ENCODE measurements at regions not wholly inside any gene's neighbourhood (a gene's known extent, or its start where the extent isn't known, plus 50 kb on each side); places are given as distances from the start of the nearest gene placed in this dataset.

GRCh38 chr7:112540839-112541577, 60.2 kb downstream of the LSMEM1 start:
- Histone ChIP-seq H3K4me3 (ENCODE audit: insufficient read depth, low read length, poor library complexity, severe bottlenecking) (no peak overlapping the region), H2AFZ (ENCODE audit: low read depth, low read length, severe bottlenecking) (no peak overlapping the region), H3K27ac (ENCODE audit: low read depth, low read length) (no peak overlapping the region), H3F3A (ENCODE audit: insufficient read depth) (no peaks in the 10 kb centered on the region), H3K9ac (ENCODE audit: low read length) (no peak overlapping the region), H3K36me3 (ENCODE audit: low read length) (no peaks in the 10 kb centered on the region), H3K4me2 (ENCODE audit: low read depth, low read length, poor library complexity, severe bottlenecking) (no peak overlapping the region), H4K20me1 (ENCODE audit: low read depth, low read length) (no peaks in the 10 kb centered on the region), H3K9me2 (replicated peaks; ENCODE audit: insufficient read depth, low read length) (no peaks in the 10 kb centered on the region), H3K9me3 (ENCODE audit: insufficient read depth, low read length) (no peaks in the 10 kb centered on the region), H3K27me3 (ENCODE audit: low read length) (no peaks in the 10 kb centered on the region), H3K79me2 (ENCODE audit: insufficient read depth, low read length) (no peaks in the 10 kb centered on the region)
- TF ChIP-seq EZH2phosphoT487 (conservative IDR thresholded peaks at IDR 0.05; ENCODE audit: low read length) (no peak), CTCF (IDR thresholded peaks at IDR 0.05; ENCODE audit: insufficient read depth, low read length, poor library complexity, severe bottlenecking) (no peak)

- no peaks in the 10 kb centered on the region for H4K20me1 ChIP-seq (ENCODE audit: low read depth, low read length)
- no peaks in the 10 kb centered on the region for H3K27me3 ChIP-seq (ENCODE audit: low read length)
- no peak overlapping the region for H3K4me2 ChIP-seq (ENCODE audit: low read depth, low read length, poor library complexity, severe bottlenecking)
- no peaks in the 10 kb centered on the region for H3K9me3 ChIP-seq (ENCODE audit: insufficient read depth, low read length)
- TF ChIP-seq EZH2phosphoT487 (conservative IDR thresholded peaks at IDR 0.05; ENCODE audit: low read length) (no peak), CTCF (IDR thresholded peaks at IDR 0.05; ENCODE audit: insufficient read depth, low read length, poor library complexity, severe bottlenecking) (no peak)
- no peak overlapping the region for H3K9ac ChIP-seq (ENCODE audit: low read length)
- H3K36me3 ChIP-seq (ENCODE audit: low read length): no peaks in the 10 kb centered on the region
- H3K27ac ChIP-seq (ENCODE audit: low read depth, low read length): no peak overlapping the region
- no peaks in the 10 kb centered on the region for H3K9me2 ChIP-seq (replicated peaks; ENCODE audit: insufficient read depth, low read length)
- H3K79me2 ChIP-seq (ENCODE audit: insufficient read depth, low read length): no peaks in the 10 kb centered on the region
- H2AFZ ChIP-seq (ENCODE audit: low read depth, low read length, severe bottlenecking): no peak overlapping the region
- H3F3A ChIP-seq (ENCODE audit: insufficient read depth): no peaks in the 10 kb centered on the region
- no peak overlapping the region for H3K4me3 ChIP-seq (ENCODE audit: insufficient read depth, low read length, poor library complexity, severe bottlenecking)
Measured at GRCh38 chr7:112546723-112547513, 66.1 kb downstream of the LSMEM1 start.

GRCh38 chr7:112547916-112548315, 67.1 kb downstream of the LSMEM1 start:
- TF ChIP-seq EZH2phosphoT487 (conservative IDR thresholded peaks at IDR 0.05; ENCODE audit: low read length) (no peak), CTCF (IDR thresholded peaks at IDR 0.05; ENCODE audit: insufficient read depth, low read length, poor library complexity, severe bottlenecking) (no peak)
- no peaks in the 10 kb centered on the region for H3K79me2 ChIP-seq (ENCODE audit: insufficient read depth, low read length)
- H2AFZ ChIP-seq (ENCODE audit: low read depth, low read length, severe bottlenecking): no peak overlapping the region
- no peaks in the 10 kb centered on the region for H3K9me3 ChIP-seq (ENCODE audit: insufficient read depth, low read length)
- H4K20me1 ChIP-seq (ENCODE audit: low read depth, low read length): no peaks in the 10 kb centered on the region
- H3K9me2 ChIP-seq (replicated peaks; ENCODE audit: insufficient read depth, low read length): no peaks in the 10 kb centered on the region
- no peaks in the 10 kb centered on the region for H3K27me3 ChIP-seq (ENCODE audit: low read length)
- no peak overlapping the region for H3K27ac ChIP-seq (ENCODE audit: low read depth, low read length)
- no peak overlapping the region for H3K9ac ChIP-seq (ENCODE audit: low read length)
- no peak overlapping the region for H3K4me3 ChIP-seq (ENCODE audit: insufficient read depth, low read length, poor library complexity, severe bottlenecking)
- H3K4me2 ChIP-seq (ENCODE audit: low read depth, low read length, poor library complexity, severe bottlenecking): no peak overlapping the region
- H3K36me3 ChIP-seq (ENCODE audit: low read length): no peaks in the 10 kb centered on the region
- H3F3A ChIP-seq (ENCODE audit: insufficient read depth): no peaks in the 10 kb centered on the region

Measured in SU-DHL-6 (cell line).